Epithelial cell of esophagus (primary cell): ENCODE measurements at regions not wholly inside any gene's neighbourhood (a gene's known extent, or its start where the extent isn't known, plus 50 kb on each side); places are given as distances from the start of the nearest gene placed in this dataset.
"Not testable (repeated sequence)": the region's sequence is repeated elsewhere in the genome, so short reads cannot be mapped to it uniquely, and the experiment has no call there.

Experiments
- DNase-seq: peaks from one replicate; pipeline ENCODE4 v3.0.0; 2010; ENCODE audit warnings: low read depth
- H3K4me3 ChIP-seq: 2 replicates; pipeline ENCODE4 v1.5.1; 2011; ENCODE audit warnings: mild to moderate bottlenecking, low read length, control low read depth
- CTCF ChIP-seq: IDR thresholded peaks from 2 replicates; pipeline ENCODE4 v1.5.1; 2011; ENCODE audit warnings: low read depth, mild to moderate bottlenecking, low read length, control low read depth, inconsistent platforms; ENCODE audit not compliant: insufficient read depth; ENCODE audit errors: missing control alignments

DNA sequence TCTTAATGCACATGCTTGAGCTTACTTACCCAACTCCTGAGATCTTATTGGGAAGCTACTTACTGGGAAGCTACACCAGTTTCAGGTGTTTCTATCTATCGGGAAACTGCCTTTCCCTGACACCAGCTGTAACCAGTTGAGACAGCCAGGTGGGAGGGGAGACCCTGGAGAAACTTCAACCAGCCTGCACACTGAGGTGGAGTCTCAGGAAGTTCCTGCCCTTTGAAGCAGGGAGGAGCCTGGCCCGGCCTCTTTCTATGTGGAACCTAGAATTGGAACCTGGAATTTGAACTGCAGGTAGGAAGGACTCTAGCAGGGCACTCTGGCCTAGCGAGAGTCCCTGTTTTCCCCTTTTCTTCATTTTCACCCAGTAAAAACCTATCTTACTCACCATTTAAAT, 425.8 kb upstream of the PABPC4L start:
- DNase-seq = no peak
- TF ChIP-seq CTCF = no peak
- no peak overlapping the region for H3K4me3 ChIP-seq

DNA sequence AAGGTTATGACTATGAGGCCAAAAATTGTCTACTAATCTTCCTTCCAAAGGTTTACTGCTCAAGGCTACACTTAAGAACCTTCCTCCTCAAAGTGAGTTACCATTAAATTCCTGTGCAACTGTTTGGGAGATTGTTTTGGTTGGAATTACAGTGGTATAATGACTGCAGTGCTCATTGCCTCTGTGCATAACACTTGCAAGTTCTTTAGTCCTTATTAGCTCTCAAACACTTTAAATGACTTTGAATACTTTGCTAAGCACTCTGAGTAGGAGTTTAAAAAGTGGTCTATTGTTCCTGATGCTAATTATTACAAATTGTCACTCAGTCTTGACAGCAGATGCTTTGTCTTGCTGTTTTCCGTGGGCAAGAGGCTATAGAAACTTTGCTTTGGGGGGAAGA, 422.8 kb upstream of the PABPC4L start:
- no peak overlapping the region for H3K4me3 ChIP-seq
- DNase-seq = no peak
- no peak for TF ChIP-seq CTCF

DNA sequence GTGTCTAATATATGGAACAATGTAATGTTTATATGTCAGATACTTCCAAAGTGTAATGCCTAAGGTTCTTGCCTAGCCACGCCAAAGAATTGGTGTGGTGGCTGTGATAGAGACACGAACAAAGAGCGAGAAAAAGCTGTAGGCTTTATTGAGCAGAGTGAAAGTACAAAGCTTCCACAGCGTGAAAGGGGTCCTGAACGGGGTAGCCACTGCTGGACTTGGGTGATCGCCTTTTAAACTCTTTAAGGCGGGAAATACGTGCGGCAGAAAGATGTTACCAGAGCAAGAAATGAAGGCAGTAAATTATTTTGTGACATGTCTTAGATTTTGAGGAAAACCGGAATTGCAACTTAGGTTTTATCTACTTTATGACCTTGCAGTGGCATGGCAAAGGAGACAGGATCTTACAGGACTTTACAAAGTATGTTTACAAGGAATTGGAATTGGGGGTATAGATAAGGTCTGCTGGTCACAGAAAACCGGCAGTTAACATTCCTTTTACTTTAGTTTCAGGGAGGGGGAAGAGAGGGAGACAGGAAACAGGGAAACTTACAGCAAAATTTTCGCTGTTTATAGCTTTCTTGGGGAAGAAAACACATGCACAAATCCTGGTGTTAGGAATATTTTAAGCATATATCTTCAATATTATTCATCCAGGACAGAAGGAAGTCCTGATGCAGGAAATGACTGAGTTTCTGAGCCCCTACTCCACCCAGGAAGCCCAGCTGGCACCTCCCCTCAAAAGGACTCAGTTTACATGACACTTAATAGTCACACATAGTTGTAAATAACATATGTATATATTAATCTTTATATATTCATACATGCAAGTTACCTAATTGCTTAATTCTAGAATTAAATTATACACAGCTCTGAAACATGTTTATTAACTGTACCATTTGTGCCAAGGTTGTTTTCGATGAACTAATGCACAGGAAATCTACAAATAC, 421.3 kb upstream of the PABPC4L start:
- peak; percentile 13 for DNase-seq
- not testable (repeated sequence) for H3K4me3 ChIP-seq

DNA sequence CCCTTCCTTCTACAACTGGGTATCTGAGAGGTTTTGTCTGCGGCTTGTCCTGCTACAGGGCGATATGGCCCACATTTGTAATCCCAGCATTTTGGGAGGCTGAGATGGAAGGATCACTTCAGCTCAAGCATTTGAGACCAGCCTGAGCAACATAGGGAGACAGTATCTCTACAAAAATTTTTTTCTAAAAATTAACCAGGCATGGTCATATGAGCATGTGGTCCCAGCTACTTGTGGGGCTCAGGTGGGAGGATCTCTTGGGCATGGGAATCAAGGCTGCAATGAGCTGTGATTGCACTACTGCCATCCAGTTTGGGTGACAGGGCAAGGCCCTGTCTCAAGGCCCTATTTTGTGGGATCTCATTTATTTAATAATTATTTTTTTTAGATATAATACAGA, 420.6 kb upstream of the PABPC4L start:
- H3K4me3 ChIP-seq = no peak overlapping the region
- no peak for DNase-seq
- no peak for TF ChIP-seq CTCF

- H3K4me3 ChIP-seq = not testable (repeated sequence)
- peak; percentile 33 for DNase-seq
These were observed 420.1 kb upstream of the PABPC4L start for GRCh38 chr4:134621715-134622114.

- TF ChIP-seq CTCF = no peak
- no peak overlapping the region for H3K4me3 ChIP-seq
- DNase-seq = no peak
These were observed 409.4 kb upstream of the PABPC4L start for GRCh38 chr4:134610956-134611355.

DNA sequence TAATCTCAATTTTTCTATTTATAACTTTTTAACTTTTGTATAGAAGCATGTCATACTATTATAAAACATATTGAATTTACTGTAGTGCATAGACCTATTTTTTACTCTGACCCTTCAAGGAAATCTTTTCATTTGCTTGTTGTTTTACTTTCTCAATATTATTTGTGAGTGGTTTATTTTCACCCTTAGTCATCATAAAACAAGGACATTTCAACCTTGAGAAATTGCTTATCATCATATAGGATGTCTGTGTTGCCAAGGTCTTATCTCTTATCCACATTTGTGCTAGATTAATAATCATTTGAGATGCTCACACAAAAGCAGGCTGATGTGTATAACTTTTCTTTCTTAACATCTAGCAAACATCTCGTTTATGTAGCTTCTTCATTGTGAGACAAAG, 408.6 kb upstream of the PABPC4L start:
- TF ChIP-seq CTCF = no peak
- no peak overlapping the region for H3K4me3 ChIP-seq
- DNase-seq = no peak

GRCh38 chr4:134601706-134602105, 400.1 kb upstream of the PABPC4L start:
- no peak for DNase-seq

More at GRCh38 chr4:134601706-134602105, 400.1 kb upstream of the PABPC4L start:
- TF ChIP-seq CTCF = no peak
- H3K4me3 ChIP-seq = no peak overlapping the region
